Neural crest cell (in vitro differentiated cells): ENCODE measurements at regions not wholly inside any gene's neighbourhood (a gene's known extent, or its start where the extent isn't known, plus 50 kb on each side); places are given as distances from the start of the nearest gene placed in this dataset.

ENCODE experiments used
- DNase-seq: peaks from one replicate; pipeline ENCODE4 v3.0.0; 2021; ENCODE audit warnings: low read depth, mixed read lengths, low spot score
- H3K27ac Mint-ChIP-seq: one replicate; pipeline ENCODE4 v1.8.0; 2021; ENCODE audit warnings: mild to moderate bottlenecking, mixed read lengths; ENCODE audit not compliant: unreplicated experiment
- H3K27me3 Mint-ChIP-seq: 2 replicates; pipeline ENCODE4 v1.8.0; 2021; ENCODE audit warnings: low read depth, mild to moderate bottlenecking, mixed read lengths
- H3K36me3 Mint-ChIP-seq: 2 replicates; pipeline ENCODE4 v1.8.0; 2021; ENCODE audit warnings: low read depth, mild to moderate bottlenecking, mixed read lengths
- H3K4me1 Mint-ChIP-seq: 2 replicates; pipeline ENCODE4 v1.8.0; 2021; ENCODE audit warnings: mixed read lengths
- H3K4me3 Mint-ChIP-seq: one replicate; pipeline ENCODE4 v1.8.0; 2021; ENCODE audit warnings: mild to moderate bottlenecking, mixed read lengths
- H3K9me3 Mint-ChIP-seq: 2 replicates; pipeline ENCODE4 v1.8.0; 2021; ENCODE audit warnings: mixed read lengths
- TF ChIP-seq, protein P1 (sequence below): fragments of 200-600 bp; sonication (generic); conservative IDR thresholded peaks from 2 replicates; pipeline ENCODE4 v1.5.0; 2021; ENCODE audit warnings: antibody characterized with exemption, mild to moderate bottlenecking

DNA sequence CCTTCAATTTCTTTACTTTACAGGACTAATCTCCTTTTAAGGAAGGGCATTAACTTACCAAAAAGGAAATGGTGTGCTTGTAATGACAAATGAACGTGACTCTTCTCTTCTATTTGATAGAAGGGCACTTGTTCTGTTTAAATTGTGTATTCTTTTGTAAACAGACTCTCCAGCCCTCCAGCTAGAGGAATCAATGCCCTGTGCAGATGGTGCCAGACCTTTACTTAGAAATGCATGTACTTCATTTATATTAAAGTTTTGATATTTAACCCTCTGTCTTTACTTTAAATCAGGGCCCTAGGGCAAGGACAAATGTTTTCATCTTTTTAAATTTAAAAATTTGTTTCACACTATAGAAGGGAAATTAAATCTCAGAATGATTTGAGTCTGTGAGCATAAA is 355.1 kb downstream of the GBE1 start:
- H3K27me3 Mint-ChIP-seq = no peaks in the 10 kb centered on the region
- H3K4me3 Mint-ChIP-seq = no peak overlapping the region
- TF ChIP-seq, protein P1, sequence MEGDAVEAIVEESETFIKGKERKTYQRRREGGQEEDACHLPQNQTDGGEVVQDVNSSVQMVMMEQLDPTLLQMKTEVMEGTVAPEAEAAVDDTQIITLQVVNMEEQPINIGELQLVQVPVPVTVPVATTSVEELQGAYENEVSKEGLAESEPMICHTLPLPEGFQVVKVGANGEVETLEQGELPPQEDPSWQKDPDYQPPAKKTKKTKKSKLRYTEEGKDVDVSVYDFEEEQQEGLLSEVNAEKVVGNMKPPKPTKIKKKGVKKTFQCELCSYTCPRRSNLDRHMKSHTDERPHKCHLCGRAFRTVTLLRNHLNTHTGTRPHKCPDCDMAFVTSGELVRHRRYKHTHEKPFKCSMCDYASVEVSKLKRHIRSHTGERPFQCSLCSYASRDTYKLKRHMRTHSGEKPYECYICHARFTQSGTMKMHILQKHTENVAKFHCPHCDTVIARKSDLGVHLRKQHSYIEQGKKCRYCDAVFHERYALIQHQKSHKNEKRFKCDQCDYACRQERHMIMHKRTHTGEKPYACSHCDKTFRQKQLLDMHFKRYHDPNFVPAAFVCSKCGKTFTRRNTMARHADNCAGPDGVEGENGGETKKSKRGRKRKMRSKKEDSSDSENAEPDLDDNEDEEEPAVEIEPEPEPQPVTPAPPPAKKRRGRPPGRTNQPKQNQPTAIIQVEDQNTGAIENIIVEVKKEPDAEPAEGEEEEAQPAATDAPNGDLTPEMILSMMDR = no peak
- H3K36me3 Mint-ChIP-seq = no peaks in the 10 kb centered on the region
- DNase-seq = no peak
- H3K27ac Mint-ChIP-seq = no peak overlapping the region
- no peaks in the 10 kb centered on the region for H3K9me3 Mint-ChIP-seq
- peaks cover 4% of the 10 kb centered on the region for H3K4me1 Mint-ChIP-seq

DNA sequence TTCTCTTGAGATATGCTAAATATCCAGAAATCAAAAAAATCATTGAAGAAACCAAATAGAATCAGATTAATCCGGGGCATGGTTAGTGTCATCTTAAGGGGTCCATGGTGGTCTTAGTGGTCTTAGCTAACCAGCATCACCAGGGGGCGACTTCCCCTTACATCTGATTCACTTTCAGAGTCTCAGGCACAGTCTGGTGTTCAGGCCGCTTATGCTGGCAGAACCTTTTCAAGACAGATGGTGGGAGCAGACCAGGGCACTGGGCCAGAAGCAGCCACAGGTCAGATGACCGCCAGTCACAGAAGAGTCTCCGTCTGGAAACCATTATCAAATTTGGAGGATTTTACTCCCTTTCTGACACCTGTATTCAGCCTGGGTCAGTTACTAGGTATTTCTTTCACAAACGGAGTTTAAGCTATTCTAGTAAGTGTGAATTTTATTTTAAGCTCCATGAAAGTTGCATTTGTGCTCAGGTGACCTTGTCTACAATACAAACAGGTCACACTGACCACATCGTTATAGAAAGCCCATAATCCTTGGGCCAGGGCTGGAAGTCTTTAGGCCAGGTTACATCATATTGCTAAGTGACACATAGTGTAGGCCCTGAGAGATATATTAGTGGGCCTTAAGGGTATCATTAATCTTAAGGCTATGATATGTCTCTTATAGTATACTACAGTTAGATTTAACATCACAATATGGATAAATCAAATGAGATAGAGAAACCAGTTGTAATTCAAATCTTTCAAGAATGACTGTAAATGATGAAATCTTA is 365.5 kb downstream of the GBE1 start:
- Mint-ChIP-seq H3K4me3 (no peak overlapping the region), H3K36me3 (no peaks in the 10 kb centered on the region), H3K4me1 (no peaks in the 10 kb centered on the region), H3K27ac (no peak overlapping the region), H3K27me3 (no peaks in the 10 kb centered on the region), H3K9me3 (no peaks in the 10 kb centered on the region)
- DNase-seq = no peak
- TF ChIP-seq, protein P1 = no peak

DNA sequence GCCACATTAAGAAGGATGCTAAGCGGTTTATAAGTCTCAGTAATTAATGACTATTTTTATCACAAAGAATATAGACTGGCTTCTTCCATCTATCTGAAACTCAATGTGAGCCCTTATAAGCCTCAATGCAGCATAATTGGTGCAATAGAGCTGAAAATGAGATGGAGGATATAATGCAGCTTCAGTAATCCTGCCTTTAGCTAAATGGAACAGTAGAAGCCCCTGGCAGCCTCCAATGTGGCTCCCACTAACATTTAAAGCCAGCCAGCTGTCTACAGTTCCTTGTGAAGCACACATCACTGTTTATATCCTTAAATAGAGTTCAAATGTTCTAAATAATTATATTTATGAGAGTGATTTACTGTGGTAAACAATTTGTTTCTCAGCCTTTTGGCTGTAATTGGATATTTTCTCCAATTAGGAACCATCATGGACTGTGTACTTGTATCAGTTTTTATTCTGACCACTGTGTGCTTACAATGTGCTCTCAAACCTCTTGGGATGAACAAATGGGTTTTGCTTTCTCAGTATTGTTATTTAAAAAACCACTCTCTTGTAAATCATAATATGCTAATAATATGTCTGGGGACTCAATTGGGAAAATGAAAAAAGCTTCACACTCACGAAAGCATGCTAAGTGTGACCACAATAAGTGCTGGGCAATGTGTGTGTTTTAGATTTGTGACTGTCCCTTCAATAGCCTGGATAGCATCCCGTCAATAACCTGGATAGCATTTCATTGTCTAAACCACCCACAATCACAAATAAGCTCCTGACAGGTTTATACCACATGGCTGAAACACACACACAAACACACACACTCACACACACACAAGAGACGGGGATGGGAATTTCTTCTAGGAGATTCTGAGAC is 366.6 kb downstream of the GBE1 start:
- Mint-ChIP-seq H3K4me1 (no peaks in the 10 kb centered on the region), H3K4me3 (no peak overlapping the region), H3K36me3 (no peaks in the 10 kb centered on the region), H3K9me3 (no peaks in the 10 kb centered on the region), H3K27me3 (no peaks in the 10 kb centered on the region), H3K27ac (no peak overlapping the region)
- TF ChIP-seq, protein P1 = no peak
- no peak for DNase-seq

DNA sequence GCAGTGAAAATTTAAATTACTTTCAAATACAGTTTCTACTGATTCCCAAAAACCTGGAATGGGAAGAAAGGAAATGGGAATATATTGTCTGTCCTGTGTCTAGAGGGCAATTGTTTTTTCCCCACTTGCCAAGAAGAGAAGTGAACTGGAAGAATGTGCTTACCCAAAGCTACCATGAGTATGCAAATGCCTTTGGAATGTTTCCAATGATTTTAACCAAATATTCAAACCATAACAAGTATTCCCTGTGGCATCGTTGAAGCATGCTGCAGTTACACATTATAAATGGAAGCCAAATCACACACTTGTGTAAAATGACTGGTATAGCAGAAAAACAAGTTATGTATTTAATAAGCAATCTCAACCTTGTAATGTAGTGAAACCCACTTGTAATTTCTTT is 368.2 kb downstream of the GBE1 start:
- Mint-ChIP-seq H3K4me3 (no peak overlapping the region), H3K27me3 (no peaks in the 10 kb centered on the region), H3K9me3 (no peaks in the 10 kb centered on the region), H3K4me1 (no peaks in the 10 kb centered on the region), H3K36me3 (no peaks in the 10 kb centered on the region), H3K27ac (no peak overlapping the region)
- no peak for DNase-seq
- TF ChIP-seq, protein P1 = no peak

DNA sequence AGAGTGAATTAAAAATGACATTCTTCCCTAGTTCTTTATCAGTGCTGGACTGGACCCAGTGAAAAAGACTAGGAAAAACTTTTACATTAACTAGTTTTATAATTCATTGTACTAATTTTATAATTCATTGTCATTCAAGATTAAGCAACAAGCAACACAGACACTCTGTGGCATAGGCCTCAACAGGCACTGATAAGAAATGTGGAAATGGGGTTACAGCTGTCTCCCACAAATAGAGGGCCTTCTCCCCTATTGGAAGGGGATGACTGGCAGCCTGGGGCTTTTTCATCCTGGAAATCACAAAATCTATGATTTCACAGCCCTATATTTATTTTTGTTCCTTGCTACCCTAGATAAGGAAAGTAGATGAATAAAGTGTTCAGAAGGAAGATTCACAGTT is 370.6 kb downstream of the GBE1 start:
- TF ChIP-seq, protein P1 = no peak
- Mint-ChIP-seq H3K27ac (no peak overlapping the region), H3K27me3 (no peaks in the 10 kb centered on the region), H3K4me1 (peaks cover 14% of the 10 kb centered on the region), H3K36me3 (no peaks in the 10 kb centered on the region), H3K9me3 (no peaks in the 10 kb centered on the region), H3K4me3 (no peak overlapping the region)
- DNase-seq = no peak
